A549 (cell line): ENCODE measurements at regions not wholly inside any gene's neighbourhood (a gene's known extent, or its start where the extent isn't known, plus 50 kb on each side); places are given as distances from the start of the nearest gene placed in this dataset.
"Not testable (repeated sequence)": the region's sequence is repeated elsewhere in the genome, so short reads cannot be mapped to it uniquely, and the experiment has no call there.

ENCODE experiments used
- ATAC-seq, 2 experiments: fragments of 200-7000 bp in 1 of 2; fragments of >200 bp in 1 of 2; cut with Nextera tagmentation in 1 of 2; cut with Tn5 transposase in 1 of 2; 3 replicates each; pipeline versions ENCODE4 v1.8.0 to v1.9.1; 2018 to 2020; ENCODE audit warnings: mild to moderate bottlenecking in 1 of 2, moderate library complexity in 1 of 2
- CTCF ChIA-PET: fragments of 300-600 bp; sonication (Branson Sonifier 250); formaldehyde crosslinking; extraction: SDS; loops from one replicate; lab custom pipeline; 2021; ENCODE audit warnings: antibody characterized with exemption, inconsistent platforms; lab: Yijun Ruan, JAX
- POLR2A ChIA-PET: fragments of 350-600 bp; formaldehyde crosslinking; extraction: SDS; loops from one replicate; lab custom pipeline; 2021; ENCODE audit warnings: antibody characterized with exemption, inconsistent platforms; lab: Yijun Ruan, JAX
- DNase-seq, 2 experiments: peaks; one replicate each; pipeline versions ENCODE4 v3.0.0 to v3.0.0-alpha.2; 2011 to 2016; ENCODE audit warnings: low read depth in 1 of 2, low spot score in 1 of 2
- FAIRE-seq: peaks from 2 replicates; lab custom pipeline; 2011; peaks lifted over from hg19 to GRCh38; lab: Jason Lieb, UNC
- H3K27ac ChIP-seq, 2 experiments: fragments of >200 bp; sonication (Bioruptor Twin); formaldehyde crosslinking; 3 replicates each; pipeline ENCODE4 v1.5.1; 2016 to 2017
- H3K4me1 ChIP-seq: fragments of >200 bp; sonication (Bioruptor Twin); formaldehyde crosslinking; 3 replicates; pipeline ENCODE4 v1.6.1; 2016
- H3K4me2 ChIP-seq: fragments of >200 bp; sonication (Bioruptor Twin); formaldehyde crosslinking; 3 replicates; pipeline ENCODE4 v1.6.1; 2016
- H3K4me3 ChIP-seq: fragments of >200 bp; sonication (Bioruptor Twin); formaldehyde crosslinking; 3 replicates; pipeline ENCODE4 v1.5.1; 2016
- H3K9me3 ChIP-seq: fragments of >200 bp; sonication (Bioruptor Twin); formaldehyde crosslinking; 3 replicates; pipeline ENCODE4 v1.6.1; 2016
- WGBS: methylation state at CpG from one replicate; pipeline ENCODE4 v1.1.6; 2017; ENCODE audit errors: missing lambda C conversion rate; 5-methylcytosine and 5-hydroxymethylcytosine counted together

DNA sequence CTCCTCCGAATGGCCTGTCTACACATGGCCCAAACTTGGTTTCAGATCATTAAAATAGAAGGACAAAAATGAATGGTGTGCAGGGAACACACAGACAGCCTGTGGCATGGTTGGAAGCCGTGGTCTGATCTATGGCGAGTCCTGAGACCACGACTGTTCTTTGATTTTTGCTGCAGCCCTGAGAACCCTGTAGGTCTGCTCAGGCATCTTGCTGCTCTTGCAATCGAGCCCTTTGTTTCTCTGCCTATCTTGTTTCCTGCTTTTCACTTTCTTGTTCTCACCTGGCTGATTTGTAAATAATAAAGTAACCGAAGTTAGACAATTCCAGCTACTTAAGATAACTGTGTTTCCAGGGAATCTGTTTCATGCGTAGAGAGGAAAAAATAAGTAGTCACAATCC, 54.1 kb upstream of the NBPF9 start:
- H3K4me1 ChIP-seq, POLR2A ChIA-PET, H3K27ac ChIP-seq, DNase-seq, FAIRE-seq, CTCF ChIA-PET, H3K4me2 ChIP-seq, H3K9me3 ChIP-seq, H3K4me3 ChIP-seq, ATAC-seq: not testable (repeated sequence)
- WGBS, result 48% methylated on average over 6 of the region's 7 CpGs

DNA sequence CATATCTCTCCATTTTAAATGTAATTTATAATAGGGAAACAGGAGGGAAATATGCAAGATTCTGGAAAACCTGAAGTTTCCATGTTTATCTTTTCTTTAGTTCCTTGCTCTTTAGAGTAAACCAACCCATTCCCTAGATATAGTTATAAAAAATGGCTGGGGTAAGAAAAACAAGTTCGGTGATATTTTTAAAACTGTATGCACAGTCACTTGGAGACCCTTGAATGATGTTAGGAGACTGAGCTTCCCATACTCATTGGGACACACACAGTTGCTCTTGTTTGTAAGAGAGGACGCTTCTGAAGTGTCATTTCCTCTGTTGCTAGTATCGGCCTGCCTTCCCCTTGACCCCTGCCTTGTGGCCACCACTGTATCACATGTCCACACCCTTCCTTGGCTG, 55.0 kb upstream of the NBPF9 start:
- H3K4me2 ChIP-seq, CTCF ChIA-PET, H3K27ac ChIP-seq, POLR2A ChIA-PET, DNase-seq, H3K4me3 ChIP-seq, H3K4me1 ChIP-seq, H3K9me3 ChIP-seq, FAIRE-seq, ATAC-seq: not testable (repeated sequence)
- WGBS, result 22% methylated on average over 1 of the region's 3 CpGs

DNA sequence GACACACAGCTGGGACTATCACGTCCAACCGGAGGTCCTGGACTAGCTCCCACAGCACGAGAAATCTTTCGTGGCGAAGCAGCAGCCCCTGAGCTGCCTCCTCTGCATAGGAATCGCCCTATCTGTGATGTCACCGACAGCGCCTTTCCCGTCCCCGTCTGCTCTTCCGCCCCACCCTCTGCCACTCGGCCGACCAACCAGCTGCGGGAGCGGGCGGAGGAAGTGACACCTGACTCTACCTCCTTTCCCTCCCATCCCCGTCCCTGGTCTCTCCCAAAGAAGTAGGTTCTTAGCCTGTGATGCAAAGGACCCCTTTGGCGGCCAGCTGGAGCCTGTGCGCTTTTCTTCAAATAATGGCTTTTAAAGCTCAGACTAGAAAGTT, 59.7 kb upstream of the NBPF9 start:
- FAIRE-seq, result not testable (repeated sequence)

DNA sequence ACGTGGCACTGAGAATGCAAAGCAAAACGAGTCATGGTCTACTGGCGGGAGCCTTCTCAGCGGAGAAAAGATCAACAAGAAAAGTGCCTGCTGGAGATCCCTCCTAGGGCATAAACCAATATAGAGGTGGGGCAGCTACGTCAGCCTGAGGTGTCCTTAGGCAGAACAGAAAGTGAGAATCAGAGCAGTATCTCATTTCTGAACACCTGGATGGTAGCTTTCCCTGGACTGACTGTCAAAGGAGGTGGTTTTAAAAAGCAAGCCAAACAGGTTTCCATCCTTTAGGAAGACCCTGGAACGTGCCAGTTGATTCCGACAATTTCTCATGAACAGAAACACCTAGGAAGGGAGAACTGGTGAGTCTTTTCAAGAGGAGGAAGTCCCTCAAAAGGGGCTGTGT, 71.4 kb upstream of the NBPF9 start:
- POLR2A ChIA-PET, FAIRE-seq, DNase-seq, CTCF ChIA-PET, H3K27ac ChIP-seq, H3K4me1 ChIP-seq, H3K4me3 ChIP-seq, ATAC-seq, H3K9me3 ChIP-seq: not testable (repeated sequence)
- WGBS, result 85% methylated on average over 3 of the region's 7 CpGs
- peak overlapping the region; percentile 35; the same call in 1 of the 3 replicates for H3K4me2 ChIP-seq

More for the DNA sequence above, 59.7 kb upstream of the NBPF9 start:
- H3K9me3 ChIP-seq, H3K4me2 ChIP-seq, H3K4me1 ChIP-seq, POLR2A ChIA-PET, CTCF ChIA-PET, H3K4me3 ChIP-seq, DNase-seq, H3K27ac ChIP-seq: not testable (repeated sequence)
- peak; percentile 99 for ATAC-seq
- WGBS, result 86% methylated on average over 2 of the region's 19 CpGs

DNA sequence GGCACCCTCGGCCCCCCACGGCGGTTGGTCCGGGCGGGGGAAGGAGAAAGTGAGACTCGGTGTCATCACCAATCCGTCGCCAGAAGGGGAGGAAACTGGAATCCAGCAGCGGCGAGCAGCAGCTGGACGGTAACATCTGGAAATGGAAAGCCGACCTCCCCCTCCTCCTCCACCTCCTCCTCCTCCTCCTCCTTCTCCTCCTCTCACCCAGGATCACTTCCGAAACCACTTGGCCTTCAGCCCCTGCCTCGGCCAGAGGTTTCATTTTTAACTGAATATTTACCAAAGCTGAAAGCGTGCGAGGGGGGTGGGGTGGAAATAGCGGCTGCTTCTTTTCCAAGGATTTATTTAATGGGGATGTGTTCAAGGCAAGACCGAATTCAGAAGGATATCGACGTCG, 72.5 kb upstream of the NBPF9 start:
- H3K9me3 ChIP-seq, DNase-seq, H3K4me1 ChIP-seq, H3K4me2 ChIP-seq, CTCF ChIA-PET, POLR2A ChIA-PET, ATAC-seq, FAIRE-seq: not testable (repeated sequence)
- WGBS, result 4% methylated on average over 10 of the region's 21 CpGs
- H3K4me3 ChIP-seq, result peak overlapping the region; percentile 41
- H3K27ac ChIP-seq, result peak overlapping the region; percentile 44 to 63; a peak in 1 of 6 replicates

DNA sequence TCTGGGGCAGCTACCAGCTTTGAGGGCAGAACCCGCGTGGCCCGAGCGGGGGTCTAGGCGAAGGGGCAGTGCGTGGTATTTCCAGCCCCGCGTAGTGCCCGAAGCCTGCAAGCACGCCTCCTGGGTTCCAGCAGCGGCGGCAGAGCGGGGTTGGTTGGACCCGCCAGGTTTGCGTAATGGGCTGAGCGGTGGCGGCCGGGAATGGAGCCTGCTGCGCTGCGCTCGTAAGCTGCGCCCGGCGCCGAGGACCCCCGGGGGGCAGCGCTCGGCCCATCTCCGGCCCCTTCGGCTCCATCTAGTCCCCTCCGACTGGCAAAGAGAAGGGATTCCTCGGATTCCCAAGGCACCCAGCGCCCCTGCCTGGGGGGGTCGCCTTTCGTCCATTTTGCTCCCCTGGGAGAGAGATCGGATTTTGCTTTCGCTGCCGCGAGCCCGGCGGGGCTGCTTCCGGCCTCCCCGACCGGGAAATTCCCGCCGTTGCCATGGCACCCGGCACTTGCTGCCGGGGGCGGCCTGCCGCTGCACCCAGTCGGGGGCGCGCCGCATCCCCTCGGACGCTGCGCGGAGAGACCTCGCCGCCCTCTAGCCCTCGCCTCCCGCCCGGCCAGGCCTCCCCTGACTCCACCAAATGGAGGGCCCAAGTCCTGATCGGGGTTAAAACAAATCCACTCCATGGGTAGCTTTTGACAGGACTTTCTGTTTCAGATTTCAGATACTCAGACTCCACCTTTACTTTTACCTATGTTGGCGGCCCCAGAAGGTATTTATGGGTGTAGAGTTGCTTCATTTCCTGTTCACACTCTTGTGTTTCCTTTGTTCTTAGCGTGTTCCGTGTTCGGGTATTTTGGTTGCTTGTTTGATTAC, 73.3 kb upstream of the NBPF9 start:
- ATAC-seq, H3K4me1 ChIP-seq, FAIRE-seq, CTCF ChIA-PET, H3K9me3 ChIP-seq, POLR2A ChIA-PET: not testable (repeated sequence)
- Histone ChIP-seq H3K4me3 (peak overlapping the region; percentile 56), H3K4me2 (peak overlapping the region; percentile 64), H3K27ac (peak overlapping the region; percentile 78 to 91)
- WGBS, result 2% methylated on average over 6 of the region's 68 CpGs
- peak in 1 of 2 experiments; percentile 12 for DNase-seq

DNA sequence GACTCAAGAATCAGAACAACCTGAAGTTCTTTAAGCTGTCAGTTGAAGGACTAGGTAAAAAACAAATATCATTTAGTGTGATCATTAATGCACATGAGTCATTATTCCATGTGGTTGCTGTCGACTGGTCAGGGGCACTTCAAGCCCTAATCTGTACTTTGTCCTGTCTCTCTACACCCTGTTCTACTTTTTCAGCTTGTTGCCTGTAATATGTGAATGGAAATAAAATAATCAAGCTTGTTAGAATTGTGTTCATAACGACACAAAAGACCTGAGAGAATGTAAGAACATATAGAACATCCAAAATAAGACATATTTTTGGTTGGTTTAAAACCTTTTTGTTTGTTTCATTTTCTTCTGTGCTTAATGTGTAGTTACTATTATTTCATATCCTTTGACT, 87.4 kb upstream of the NBPF9 start:
- POLR2A ChIA-PET, FAIRE-seq, CTCF ChIA-PET: not testable (repeated sequence)

DNA sequence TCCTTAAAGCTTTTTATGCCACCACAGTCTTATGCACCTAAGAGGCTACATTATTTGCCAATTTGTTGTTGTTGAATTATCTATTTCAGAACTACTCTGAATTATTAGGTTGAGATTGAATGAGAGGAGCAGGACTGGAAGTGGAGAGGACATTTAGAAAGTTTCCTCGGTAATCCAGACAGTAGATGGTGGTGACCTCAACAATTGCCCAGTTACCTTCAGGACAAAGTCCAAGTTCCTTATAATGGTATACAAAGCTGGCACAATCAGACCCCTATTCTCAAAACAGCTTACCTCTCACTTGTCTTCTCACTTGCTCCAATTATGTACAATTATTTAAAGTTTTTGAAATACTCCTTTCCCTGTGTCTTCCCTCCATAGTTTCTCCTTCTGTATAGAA, 93.3 kb upstream of the NBPF9 start:
- DNase-seq, CTCF ChIA-PET, H3K4me1 ChIP-seq, H3K27ac ChIP-seq, H3K9me3 ChIP-seq, H3K4me2 ChIP-seq, FAIRE-seq, ATAC-seq, POLR2A ChIA-PET, H3K4me3 ChIP-seq: not testable (repeated sequence)
- 87% methylated on average over 1 of the region's 1 CpG for WGBS

More for the DNA sequence above, 87.4 kb upstream of the NBPF9 start:
- H3K4me1 ChIP-seq, ATAC-seq, H3K4me3 ChIP-seq, DNase-seq, H3K4me2 ChIP-seq, H3K27ac ChIP-seq, H3K9me3 ChIP-seq: not testable (repeated sequence)
- 10% methylated on average over 2 of the region's 2 CpGs for whole genome bisulfite sequencing

DNA sequence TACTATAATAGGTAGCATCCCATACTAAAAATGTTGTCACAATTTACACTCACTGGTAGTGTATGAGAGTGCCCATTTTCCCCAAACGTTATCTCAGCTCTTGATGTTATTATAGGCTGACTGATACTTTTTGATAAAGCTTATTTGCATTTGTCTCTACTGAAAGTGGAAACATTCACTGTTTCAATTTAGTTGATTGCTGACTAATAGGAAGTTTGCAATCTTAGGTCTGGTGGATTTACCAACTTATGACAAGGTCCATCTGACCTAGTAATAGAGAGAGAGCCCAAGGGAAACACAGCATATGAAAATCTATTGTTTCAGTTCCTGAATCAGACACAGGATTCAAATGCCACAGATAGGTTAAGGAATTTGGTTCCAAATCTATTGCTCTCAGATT, 97.2 kb upstream of the NBPF9 start:
- ATAC-seq, H3K4me3 ChIP-seq, H3K9me3 ChIP-seq, H3K27ac ChIP-seq, H3K4me1 ChIP-seq, FAIRE-seq, DNase-seq, H3K4me2 ChIP-seq, CTCF ChIA-PET, POLR2A ChIA-PET: not testable (repeated sequence)
- WGBS, result 54% methylated on average over 1 of the region's 1 CpG

DNA sequence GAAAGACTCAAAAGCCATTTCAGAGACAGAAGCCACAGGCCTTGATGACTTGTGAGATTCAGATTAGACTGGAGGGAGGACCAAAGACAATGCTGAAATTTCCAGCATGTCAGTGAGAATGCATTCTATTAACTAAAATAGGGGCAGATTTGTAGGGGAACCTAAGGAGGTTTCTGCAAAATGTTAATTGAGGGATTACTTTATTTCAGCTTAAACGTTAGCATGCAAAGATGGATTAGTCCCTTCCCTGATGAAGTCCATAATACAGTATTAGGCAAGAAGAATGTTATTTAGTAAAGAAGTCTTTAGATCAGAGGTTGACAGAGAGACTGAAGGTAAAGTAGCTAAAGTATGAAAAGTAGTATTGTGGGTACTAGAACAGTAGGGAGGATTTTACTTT, 98.9 kb upstream of the NBPF9 start:
- H3K27ac ChIP-seq, POLR2A ChIA-PET, ATAC-seq, H3K4me3 ChIP-seq, DNase-seq, CTCF ChIA-PET, H3K9me3 ChIP-seq, H3K4me1 ChIP-seq, H3K4me2 ChIP-seq, FAIRE-seq: not testable (repeated sequence)
- 85% methylated on average over 1 of the region's 1 CpG for WGBS

DNA sequence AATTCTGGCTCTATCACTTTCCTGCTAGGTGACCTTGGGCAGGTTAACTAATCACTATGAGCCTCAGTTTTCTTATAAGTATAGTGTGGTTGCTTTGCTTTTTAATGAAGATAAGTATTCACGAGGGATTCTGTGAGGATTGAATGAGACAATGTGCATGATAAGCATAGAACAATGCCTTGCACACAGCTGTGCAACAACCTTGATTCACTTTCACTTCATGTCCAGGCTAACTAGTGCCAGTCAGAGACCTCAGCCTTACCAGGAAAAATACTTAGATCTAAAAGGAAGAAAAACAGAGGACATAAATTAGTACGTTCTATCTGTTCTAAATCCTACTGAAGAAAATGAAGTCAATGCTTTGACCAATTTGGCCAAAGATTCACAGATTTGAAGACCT, 101.0 kb upstream of the NBPF9 start:
- ATAC-seq, H3K4me2 ChIP-seq, H3K9me3 ChIP-seq, DNase-seq, POLR2A ChIA-PET, H3K27ac ChIP-seq, H3K4me3 ChIP-seq, FAIRE-seq, H3K4me1 ChIP-seq, CTCF ChIA-PET: not testable (repeated sequence)
- 68% methylated on average over 2 of the region's 2 CpGs for WGBS
